ENCODE measurements at regions not wholly inside any gene's neighbourhood (a gene's known extent, or its start where the extent isn't known, plus 50 kb on each side); places are given as distances from the start of the nearest gene placed in this dataset.

DNA sequence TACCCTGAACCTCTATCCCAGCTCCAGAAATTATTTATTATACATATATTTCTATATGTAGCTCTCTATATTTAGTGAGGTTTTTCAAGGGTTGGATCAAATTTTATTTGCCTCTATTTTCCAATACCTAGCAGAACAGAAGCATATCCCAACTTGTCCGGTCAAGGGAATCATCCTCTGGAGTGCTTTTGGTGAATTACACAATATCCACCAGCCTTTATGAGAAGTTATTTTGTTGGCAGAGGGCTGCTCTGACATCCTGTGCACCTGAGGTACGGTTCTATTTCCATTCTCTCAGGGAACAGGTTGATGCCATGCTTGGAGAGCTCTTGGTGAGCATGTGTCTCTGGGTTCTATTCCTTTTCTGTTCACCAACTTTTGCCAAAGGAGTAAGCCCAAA is 1056.4 kb downstream of the GALC start:
- no peaks in the 10 kb centered on the region for H3K36me3 ChIP-seq
- DNase-seq: no peak
- H3K27ac ChIP-seq: no peak overlapping the region
- WGBS, 2 donors: 54 to 70% methylated on average over 2 of the region's 2 CpGs
- TF ChIP-seq, protein P1, sequence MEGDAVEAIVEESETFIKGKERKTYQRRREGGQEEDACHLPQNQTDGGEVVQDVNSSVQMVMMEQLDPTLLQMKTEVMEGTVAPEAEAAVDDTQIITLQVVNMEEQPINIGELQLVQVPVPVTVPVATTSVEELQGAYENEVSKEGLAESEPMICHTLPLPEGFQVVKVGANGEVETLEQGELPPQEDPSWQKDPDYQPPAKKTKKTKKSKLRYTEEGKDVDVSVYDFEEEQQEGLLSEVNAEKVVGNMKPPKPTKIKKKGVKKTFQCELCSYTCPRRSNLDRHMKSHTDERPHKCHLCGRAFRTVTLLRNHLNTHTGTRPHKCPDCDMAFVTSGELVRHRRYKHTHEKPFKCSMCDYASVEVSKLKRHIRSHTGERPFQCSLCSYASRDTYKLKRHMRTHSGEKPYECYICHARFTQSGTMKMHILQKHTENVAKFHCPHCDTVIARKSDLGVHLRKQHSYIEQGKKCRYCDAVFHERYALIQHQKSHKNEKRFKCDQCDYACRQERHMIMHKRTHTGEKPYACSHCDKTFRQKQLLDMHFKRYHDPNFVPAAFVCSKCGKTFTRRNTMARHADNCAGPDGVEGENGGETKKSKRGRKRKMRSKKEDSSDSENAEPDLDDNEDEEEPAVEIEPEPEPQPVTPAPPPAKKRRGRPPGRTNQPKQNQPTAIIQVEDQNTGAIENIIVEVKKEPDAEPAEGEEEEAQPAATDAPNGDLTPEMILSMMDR (IDR thresholded peaks at IDR 0.05): no peak
- TF ChIP-seq POLR2A (IDR thresholded peaks at IDR 0.05): no peak
- intact Hi-C loops (cut with DNase I): no loop called here
- no peaks in the 10 kb centered on the region for H3K4me1 ChIP-seq
- H3K27me3 ChIP-seq: no peaks in the 10 kb centered on the region
- no peaks in the 10 kb centered on the region for H3K9me3 ChIP-seq
- no peak overlapping the region for H3K4me3 ChIP-seq

DNA sequence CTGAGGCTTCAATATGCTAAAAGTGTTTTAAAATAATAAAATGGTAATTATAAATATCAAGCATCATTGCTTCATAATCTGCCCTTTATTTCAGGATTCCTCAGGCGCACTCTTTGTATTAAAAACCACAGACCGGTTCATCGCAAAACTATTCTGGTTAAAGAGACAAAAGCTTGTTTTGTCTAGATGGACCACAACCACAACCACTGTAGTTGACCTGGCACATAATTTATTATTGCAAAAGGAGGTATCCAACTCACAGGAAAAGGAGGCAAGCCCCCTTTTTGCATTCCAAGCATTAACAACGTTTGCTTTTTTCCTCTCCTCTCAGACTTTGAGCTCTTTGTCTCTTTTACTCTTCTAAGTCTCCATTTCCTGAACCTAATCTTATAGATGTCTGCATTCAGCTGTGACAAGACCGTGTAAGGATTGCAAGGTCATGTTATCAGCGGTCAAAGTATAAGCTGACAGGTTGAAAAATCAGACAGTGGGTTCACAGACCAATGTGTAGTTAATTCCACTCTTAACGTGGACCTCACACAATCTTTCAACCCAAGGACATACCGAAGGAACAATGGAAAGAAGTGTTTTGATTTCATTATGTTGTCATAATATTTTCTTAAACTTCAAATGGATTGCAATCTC is 1057.6 kb downstream of the GALC start:
- H3K9me3 ChIP-seq: no peaks in the 10 kb centered on the region
- 46 to 47% methylated on average over 8 of the region's 8 CpGs for WGBS, 2 donors
- TF ChIP-seq POLR2A (IDR thresholded peaks at IDR 0.05): no peak
- TF ChIP-seq, protein P1 (IDR thresholded peaks at IDR 0.05): no peak

DNA sequence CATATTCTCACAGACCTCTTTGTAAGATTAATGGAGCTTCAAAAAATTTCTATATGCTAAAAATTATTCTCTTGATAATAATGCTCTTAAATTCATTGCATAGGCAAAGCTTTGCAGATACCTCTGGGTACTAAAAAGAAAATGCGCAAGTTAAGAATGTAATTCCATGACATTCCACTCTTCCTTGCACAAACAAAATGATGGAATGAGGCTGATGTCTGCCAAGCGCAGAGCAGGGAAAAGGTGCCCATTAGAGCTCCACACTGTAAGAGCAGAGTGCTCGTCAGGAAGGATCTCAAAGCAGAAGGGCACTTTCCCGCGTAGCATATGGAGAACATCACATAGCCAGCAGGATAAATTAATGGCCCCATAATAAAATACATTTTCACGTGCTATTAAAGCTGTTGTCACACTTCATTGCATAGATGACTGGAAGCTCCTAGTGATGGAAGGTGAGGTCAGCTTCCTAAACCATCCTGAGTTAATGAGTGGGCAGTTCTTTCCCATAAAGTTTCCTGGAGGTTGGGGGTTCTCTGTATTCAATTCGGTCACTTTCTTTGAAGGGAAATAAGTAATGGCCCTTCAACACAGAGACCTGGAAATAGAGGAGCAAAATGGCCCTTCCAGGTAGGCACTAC is 1058.9 kb downstream of the GALC start:
- no peak overlapping the region for H3K27ac ChIP-seq
- no peaks in the 10 kb centered on the region for H3K36me3 ChIP-seq
- no peak for DNase-seq
- no peaks in the 10 kb centered on the region for H3K4me1 ChIP-seq
- H3K27me3 ChIP-seq: no peaks in the 10 kb centered on the region
- intact Hi-C loops (cut with DNase I): no loop called here
- H3K9me3 ChIP-seq: no peaks in the 10 kb centered on the region
- 75 to 86% methylated on average over 7 of the region's 7 CpGs for WGBS, 2 donors
- TF ChIP-seq, protein P1 (IDR thresholded peaks at IDR 0.05): no peak
- no peak for TF ChIP-seq POLR2A (IDR thresholded peaks at IDR 0.05)
- H3K4me3 ChIP-seq: no peak overlapping the region

More for the DNA sequence above, 1057.6 kb downstream of the GALC start:
- DNase-seq: no peak
- no peaks in the 10 kb centered on the region for H3K4me1 ChIP-seq
- no peaks in the 10 kb centered on the region for H3K36me3 ChIP-seq
- H3K27ac ChIP-seq: no peak overlapping the region
- H3K4me3 ChIP-seq: no peak overlapping the region
- intact Hi-C loops (cut with DNase I): no loop called here
- no peaks in the 10 kb centered on the region for H3K27me3 ChIP-seq

DNA sequence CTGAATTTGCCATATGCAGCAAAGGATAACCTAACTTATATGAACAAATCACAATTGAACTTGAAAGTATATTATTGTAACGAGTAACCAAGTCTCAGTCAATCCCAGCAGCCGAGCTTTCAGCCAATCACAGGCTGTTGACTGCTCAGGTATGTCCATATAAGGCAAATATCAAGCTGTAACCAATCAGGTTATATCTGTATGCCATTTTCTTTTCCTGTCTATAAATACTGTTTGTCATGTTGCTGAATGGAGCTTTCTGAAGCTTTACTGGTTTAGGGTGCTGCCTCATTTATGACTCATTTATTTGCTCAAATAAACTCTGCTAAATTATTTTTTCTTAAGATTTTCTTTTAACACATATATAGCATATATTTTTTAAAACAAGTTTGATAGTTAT is 1059.5 kb downstream of the GALC start:
- 48 to 65% methylated on average over 2 of the region's 2 CpGs for WGBS, 2 donors
- TF ChIP-seq POLR2A (IDR thresholded peaks at IDR 0.05): no peak
- TF ChIP-seq, protein P1 (IDR thresholded peaks at IDR 0.05): no peak
- H3K9me3 ChIP-seq: no peaks in the 10 kb centered on the region

DNA sequence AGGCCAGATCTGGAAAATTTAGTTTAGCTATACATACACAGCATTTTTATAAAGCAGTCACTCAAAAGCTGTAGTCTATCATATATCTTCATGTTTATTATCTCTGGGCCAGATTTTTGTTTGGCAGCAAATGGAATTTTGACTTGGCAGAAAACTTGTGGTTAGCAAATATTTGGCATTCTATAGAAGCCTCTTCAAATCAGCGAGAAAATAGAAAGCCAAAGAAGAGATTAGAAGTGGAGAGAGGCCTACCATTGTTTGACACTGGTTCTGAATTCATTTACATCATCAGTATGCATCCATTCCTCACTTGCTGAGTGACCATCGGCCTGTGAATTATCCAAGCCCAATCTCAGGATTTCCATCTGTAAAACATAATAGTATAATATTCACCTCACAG is 1077.6 kb downstream of the GALC start:
- Histone ChIP-seq H3K4me3 (no peak overlapping the region), H3K27ac (no peak overlapping the region), H3K36me3 (no peaks in the 10 kb centered on the region), H3K27me3 (no peaks in the 10 kb centered on the region), H3K9me3 (no peaks in the 10 kb centered on the region), H3K4me1 (no peaks in the 10 kb centered on the region)
- DNase-seq: no peak
- intact Hi-C loops (cut with DNase I): no loop called here
- 23 to 27% methylated on average over 2 of the region's 2 CpGs for WGBS, 2 donors
- TF ChIP-seq POLR2A (IDR thresholded peaks at IDR 0.05): no peak
- TF ChIP-seq, protein P1 (IDR thresholded peaks at IDR 0.05): no peak

More for the DNA sequence above, 1059.5 kb downstream of the GALC start:
- H3K4me1 ChIP-seq: no peaks in the 10 kb centered on the region
- no peak overlapping the region for H3K4me3 ChIP-seq
- intact Hi-C loops (cut with DNase I): no loop called here
- H3K27me3 ChIP-seq: no peaks in the 10 kb centered on the region
- DNase-seq: no peak
- H3K27ac ChIP-seq: no peak overlapping the region
- H3K36me3 ChIP-seq: no peaks in the 10 kb centered on the region

Data from esophagus squamous epithelium (tissue), 5 donors.